H7 (cell line): ENCODE measurements at regions not wholly inside any gene's neighbourhood (a gene's known extent, or its start where the extent isn't known, plus 50 kb on each side); places are given as distances from the start of the nearest gene placed in this dataset.
"Not testable (repeated sequence)": the region's sequence is repeated elsewhere in the genome, so short reads cannot be mapped to it uniquely, and the experiment has no call there.

Experiments used
- DNase-seq: peaks from one replicate; pipeline ENCODE4 v3.0.0; 2012
- H3K27me3 ChIP-seq: 2 replicates; pipeline ENCODE4 v1.6.0; 2011; ENCODE audit warnings: mild to moderate bottlenecking, low read length; ENCODE audit not compliant: control insufficient read depth, insufficient read depth
- H3K36me3 ChIP-seq: replicated peaks from 2 replicates; pipeline ENCODE4 v1.5.1; 2011; ENCODE audit warnings: low read length; ENCODE audit not compliant: control insufficient read depth, insufficient read depth
- H3K4me3 ChIP-seq: 2 replicates; pipeline ENCODE4 v1.5.1; 2011; ENCODE audit warnings: low read depth, mild to moderate bottlenecking, control low read depth, low read length, moderate library complexity; ENCODE audit not compliant: insufficient read depth

GRCh38 chrX:121151293-121151692 lies 103.9 kb downstream of the GLUD2 start:
- Histone ChIP-seq H3K4me3 (no peak overlapping the region), H3K36me3 (no peaks in the 10 kb centered on the region)
- DNase-seq, result no peak

GRCh38 chrX:121154858-121155404 lies 107.5 kb downstream of the GLUD2 start:
- no peaks in the 10 kb centered on the region for H3K36me3 ChIP-seq
- DNase-seq, result no peak
- no peaks in the 10 kb centered on the region for H3K27me3 ChIP-seq
- H3K4me3 ChIP-seq, result no peak overlapping the region

More at GRCh38 chrX:121151293-121151692, 103.9 kb downstream of the GLUD2 start:
- H3K27me3 ChIP-seq, result no peaks in the 10 kb centered on the region

- DNase-seq, result no peak
- no peaks in the 10 kb centered on the region for H3K36me3 ChIP-seq
- no peak overlapping the region for H3K4me3 ChIP-seq
- H3K27me3 ChIP-seq, result no peaks in the 10 kb centered on the region
These were observed 113.6 kb downstream of the GLUD2 start for GRCh38 chrX:121160987-121161386.

- Histone ChIP-seq H3K4me3 (no peak overlapping the region), H3K36me3 (no peaks in the 10 kb centered on the region), H3K27me3 (no peaks in the 10 kb centered on the region)
- no peak for DNase-seq
These were observed 114.1 kb downstream of the GLUD2 start for GRCh38 chrX:121161501-121161933.

GRCh38 chrX:121163443-121163842 lies 116.0 kb downstream of the GLUD2 start:
- DNase-seq, result no peak
- H3K27me3 ChIP-seq, result no peaks in the 10 kb centered on the region
- H3K36me3 ChIP-seq, result no peaks in the 10 kb centered on the region
- no peak overlapping the region for H3K4me3 ChIP-seq

- H3K4me3 ChIP-seq, result no peak overlapping the region
These were observed 118.5 kb downstream of the GLUD2 start for GRCh38 chrX:121165930-121166359.

GRCh38 chrX:121169099-121170035 lies 122.0 kb downstream of the GLUD2 start:
- Histone ChIP-seq H3K36me3 (no peaks in the 10 kb centered on the region), H3K27me3 (no peaks in the 10 kb centered on the region), H3K4me3 (no peak overlapping the region)
- DNase-seq, result no peak

More at GRCh38 chrX:121165930-121166359, 118.5 kb downstream of the GLUD2 start:
- no peak for DNase-seq
- H3K36me3 ChIP-seq, result no peaks in the 10 kb centered on the region
- no peaks in the 10 kb centered on the region for H3K27me3 ChIP-seq

- DNase-seq, result no peak
- Histone ChIP-seq H3K27me3 (no peaks in the 10 kb centered on the region), H3K36me3 (no peaks in the 10 kb centered on the region), H3K4me3 (no peak overlapping the region)
These were observed 125.3 kb downstream of the GLUD2 start for GRCh38 chrX:121172703-121173102.

- H3K4me3 ChIP-seq, result no peak overlapping the region
- H3K36me3 ChIP-seq, result no peaks in the 10 kb centered on the region
These were observed 132.6 kb downstream of the GLUD2 start for GRCh38 chrX:121179972-121180371.

GRCh38 chrX:121191779-121192178 lies 144.4 kb downstream of the GLUD2 start:
- Histone ChIP-seq H3K36me3 (no peaks in the 10 kb centered on the region), H3K4me3 (no peak overlapping the region), H3K27me3 (no peaks in the 10 kb centered on the region)
- DNase-seq, result no peak

More at GRCh38 chrX:121179972-121180371, 132.6 kb downstream of the GLUD2 start:
- no peak for DNase-seq
- no peaks in the 10 kb centered on the region for H3K27me3 ChIP-seq

- no peak overlapping the region for H3K4me3 ChIP-seq
- DNase-seq, result no peak
- H3K27me3 ChIP-seq, result no peaks in the 10 kb centered on the region
- H3K36me3 ChIP-seq, result no peaks in the 10 kb centered on the region
These were observed 148.3 kb downstream of the GLUD2 start for GRCh38 chrX:121195719-121196118.

GRCh38 chrX:121196872-121197444 lies 149.5 kb downstream of the GLUD2 start:
- not testable (repeated sequence) for H3K27me3 ChIP-seq, H3K4me3 ChIP-seq, H3K36me3 ChIP-seq, DNase-seq

GRCh38 chrX:121208563-121208962 lies 161.2 kb downstream of the GLUD2 start:
- no peak overlapping the region for H3K4me3 ChIP-seq
- DNase-seq, result no peak
- H3K36me3 ChIP-seq, result no peaks in the 10 kb centered on the region
- H3K27me3 ChIP-seq, result no peaks in the 10 kb centered on the region

- Histone ChIP-seq H3K4me3 (no peak overlapping the region), H3K36me3 (no peaks in the 10 kb centered on the region), H3K27me3 (no peaks in the 10 kb centered on the region)
- DNase-seq, result no peak
These were observed 169.4 kb downstream of the GLUD2 start for GRCh38 chrX:121216641-121217374.
